Neural progenitor cell (in vitro differentiated cells): ENCODE measurements at regions not wholly inside any gene's neighbourhood (a gene's known extent, or its start where the extent isn't known, plus 50 kb on each side); places are given as distances from the start of the nearest gene placed in this dataset.

Experiments
- DNase-seq: peaks from one replicate; pipeline ENCODE4 v3.0.0-alpha.2; 2016; ENCODE audit warnings: low spot score
- H2AFZ ChIP-seq: fragments of 200-600 bp; sonication (generic); replicated peaks from 2 replicates; pipeline ENCODE4 v1.6.1; 2016; ENCODE audit warnings: antibody characterized with exemption
- H3F3A ChIP-seq: fragments of 200-600 bp; sonication (generic); 2 replicates; pipeline ENCODE4 v1.6.1; 2016; ENCODE audit warnings: antibody characterized with exemption, low read depth
- H3K27ac ChIP-seq: fragments of 200-600 bp; sonication (generic); 2 replicates; pipeline ENCODE4 v1.5.1; 2016; ENCODE audit warnings: mild to moderate bottlenecking
- H3K27me3 ChIP-seq: fragments of 200-600 bp; sonication (generic); 2 replicates; pipeline ENCODE4 v1.6.1; 2016; ENCODE audit warnings: mild to moderate bottlenecking, moderate library complexity
- H3K36me3 ChIP-seq: fragments of 200-600 bp; sonication (generic); 2 replicates; pipeline ENCODE4 v1.5.1; 2016
- H3K4me1 ChIP-seq: fragments of 200-600 bp; sonication (generic); 2 replicates; pipeline ENCODE4 v1.6.1; 2016; ENCODE audit warnings: mixed run types
- H3K4me2 ChIP-seq: fragments of 200-600 bp; sonication (generic); 2 replicates; pipeline ENCODE4 v1.6.1; 2016
- H3K4me3 ChIP-seq: fragments of 200-600 bp; sonication (generic); 2 replicates; pipeline ENCODE4 v1.5.1; 2016
- H3K79me2 ChIP-seq: fragments of 200-600 bp; sonication (generic); 2 replicates; pipeline ENCODE4 v1.6.1; 2016; ENCODE audit warnings: low read depth
- H3K9ac ChIP-seq: fragments of 200-600 bp; sonication (generic); 2 replicates; pipeline ENCODE4 v1.6.1; 2016
- H3K9me3 ChIP-seq: fragments of 200-600 bp; sonication (generic); 2 replicates; pipeline ENCODE4 v1.5.1; 2016; ENCODE audit warnings: low read depth
- H4K20me1 ChIP-seq: fragments of 200-600 bp; sonication (generic); 2 replicates; pipeline ENCODE4 v1.6.1; 2016; ENCODE audit warnings: low read depth
- H3K27ac Mint-ChIP-seq: 3 replicates; pipeline ENCODE4 v1.8.0; 2021; ENCODE audit warnings: mixed read lengths
- H3K27me3 Mint-ChIP-seq: 2 replicates; pipeline ENCODE4 v1.8.0; 2022; ENCODE audit warnings: low read depth, mild to moderate bottlenecking, inconsistent platforms, moderate library complexity, mixed read lengths; ENCODE audit not compliant: insufficient read depth
- H3K36me3 Mint-ChIP-seq: 3 replicates; pipeline ENCODE4 v1.8.0; 2021; ENCODE audit warnings: mixed read lengths
- H3K4me1 Mint-ChIP-seq: 3 replicates; pipeline ENCODE4 v1.8.0; 2021; ENCODE audit warnings: mixed read lengths
- H3K4me3 Mint-ChIP-seq: 3 replicates; pipeline ENCODE4 v1.8.0; 2021; ENCODE audit warnings: mild to moderate bottlenecking, moderate library complexity, mixed read lengths
- H3K9me3 Mint-ChIP-seq: 3 replicates; pipeline ENCODE4 v1.8.0; 2020; ENCODE audit warnings: mixed read lengths
- CTCF ChIP-seq: fragments of 200-600 bp; sonication (generic); IDR thresholded peaks from 2 replicates; pipeline ENCODE4 v1.5.1; 2017; ENCODE audit warnings: antibody characterized with exemption, mild to moderate bottlenecking
- EZH2 ChIP-seq: fragments of 200-600 bp; sonication (generic); IDR thresholded peaks from 2 replicates; pipeline ENCODE4 v1.6.1; 2017; ENCODE audit warnings: antibody characterized with exemption, mild to moderate bottlenecking, moderate library complexity
- EZH2phosphoT487 ChIP-seq: fragments of 200-600 bp; sonication (generic); IDR thresholded peaks from 2 replicates; pipeline ENCODE4 v1.6.1; 2017; ENCODE audit warnings: antibody characterized with exemption

GRCh38 chr4:110860901-110861300 lies 238.0 kb upstream of the PITX2 start:
- DNase-seq = no peak
- H3K36me3 ChIP-seq = no peaks in the 10 kb centered on the region
- no peak overlapping the region for H3K27ac ChIP-seq
- TF ChIP-seq CTCF (no peak), EZH2 (no peak), EZH2phosphoT487 (no peak)
- Mint-ChIP-seq H3K4me3 (no peak overlapping the region), H3K9me3 (no peaks in the 10 kb centered on the region), H3K27me3 (no peaks in the 10 kb centered on the region), H3K4me1 (no peaks in the 10 kb centered on the region), H3K36me3 (no peaks in the 10 kb centered on the region), H3K27ac (no peak overlapping the region)
- no peaks in the 10 kb centered on the region for H3K27me3 ChIP-seq
- H3K9ac ChIP-seq = no peak overlapping the region
- H4K20me1 ChIP-seq = no peaks in the 10 kb centered on the region
- H3K9me3 ChIP-seq = no peaks in the 10 kb centered on the region
- no peaks in the 10 kb centered on the region for H3F3A ChIP-seq
- H2AFZ ChIP-seq = no peak overlapping the region
- H3K4me3 ChIP-seq = no peak overlapping the region
- H3K79me2 ChIP-seq = no peaks in the 10 kb centered on the region
- no peaks in the 10 kb centered on the region for H3K4me1 ChIP-seq
- H3K4me2 ChIP-seq = no peak overlapping the region

- H3K4me1 ChIP-seq = no peaks in the 10 kb centered on the region
- H3K36me3 Mint-ChIP-seq = no peaks in the 10 kb centered on the region
- no peaks in the 10 kb centered on the region for H3K4me1 Mint-ChIP-seq
- H3K27ac ChIP-seq = no peak overlapping the region
- H3K27ac Mint-ChIP-seq = no peak overlapping the region
- no peaks in the 10 kb centered on the region for H3K9me3 Mint-ChIP-seq
- H3K27me3 Mint-ChIP-seq = no peaks in the 10 kb centered on the region
- H4K20me1 ChIP-seq = no peaks in the 10 kb centered on the region
- H3K9ac ChIP-seq = no peak overlapping the region
- H3K27me3 ChIP-seq = no peaks in the 10 kb centered on the region
- H3K4me2 ChIP-seq = no peak overlapping the region
- TF ChIP-seq CTCF (no peak), EZH2 (no peak), EZH2phosphoT487 (no peak)
- no peaks in the 10 kb centered on the region for H3K36me3 ChIP-seq
- H3K4me3 ChIP-seq = no peak overlapping the region
- H3K4me3 Mint-ChIP-seq = no peak overlapping the region
- H3F3A ChIP-seq = no peaks in the 10 kb centered on the region
- DNase-seq = no peak
- H3K9me3 ChIP-seq = no peaks in the 10 kb centered on the region
- no peak overlapping the region for H2AFZ ChIP-seq
- H3K79me2 ChIP-seq = no peaks in the 10 kb centered on the region
Observed at GRCh38 chr4:110865611-110866259, 242.9 kb upstream of the PITX2 start.

GRCh38 chr4:110867251-110867960 lies 244.5 kb upstream of the PITX2 start:
- H3K4me2 ChIP-seq = no peak overlapping the region

More at GRCh38 chr4:110867251-110867960, 244.5 kb upstream of the PITX2 start:
- Mint-ChIP-seq H3K4me3 (no peak overlapping the region), H3K27me3 (no peaks in the 10 kb centered on the region), H3K4me1 (no peaks in the 10 kb centered on the region), H3K36me3 (no peaks in the 10 kb centered on the region), H3K9me3 (no peaks in the 10 kb centered on the region), H3K27ac (no peak overlapping the region)
- DNase-seq = no peak
- H3K79me2 ChIP-seq = no peaks in the 10 kb centered on the region
- H3K27ac ChIP-seq = no peak overlapping the region
- no peaks in the 10 kb centered on the region for H4K20me1 ChIP-seq
- no peaks in the 10 kb centered on the region for H3K36me3 ChIP-seq
- no peaks in the 10 kb centered on the region for H3K9me3 ChIP-seq
- no peak overlapping the region for H3K4me3 ChIP-seq
- peak overlapping the region; percentile 40 for H2AFZ ChIP-seq
- H3K27me3 ChIP-seq = no peaks in the 10 kb centered on the region
- no peak overlapping the region for H3K9ac ChIP-seq
- H3F3A ChIP-seq = no peaks in the 10 kb centered on the region
- H3K4me1 ChIP-seq = no peaks in the 10 kb centered on the region
- TF ChIP-seq EZH2phosphoT487 = no peak
- no peak for TF ChIP-seq CTCF
- no peak for TF ChIP-seq EZH2
